ENCODE measurements at regions not wholly inside any gene's neighbourhood (a gene's known extent, or its start where the extent isn't known, plus 50 kb on each side); places are given as distances from the start of the nearest gene placed in this dataset.

DNA sequence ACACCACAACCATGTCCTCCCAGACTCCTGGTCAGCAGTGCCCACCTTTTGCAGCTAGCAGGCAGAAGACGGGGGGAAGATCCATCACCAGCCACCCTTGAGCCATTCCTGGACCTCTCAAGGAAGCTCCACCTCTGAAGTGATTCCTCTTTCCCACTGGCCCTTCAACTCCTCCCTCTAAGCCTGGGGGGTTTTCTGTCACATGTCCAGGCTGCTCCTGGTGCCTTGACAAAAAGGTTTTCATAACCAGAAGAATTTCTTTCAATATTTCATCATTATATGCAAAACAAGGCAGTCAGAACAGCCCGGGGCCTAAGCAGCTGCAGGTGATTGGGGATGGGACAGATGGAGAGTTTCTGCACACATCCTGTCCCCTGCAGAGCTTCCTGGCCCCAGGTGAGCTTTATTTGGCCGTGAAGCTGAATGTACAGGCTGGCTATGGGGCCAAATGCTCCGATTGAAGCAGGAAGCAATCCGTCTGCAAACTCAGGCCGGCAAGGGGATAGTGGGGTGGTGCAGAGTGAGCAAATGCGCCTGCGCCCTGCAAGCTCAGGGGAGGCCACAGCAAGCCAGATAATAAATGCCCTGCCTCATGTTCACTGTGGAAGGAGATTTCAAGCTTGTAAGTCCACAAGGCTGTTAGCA, 173.5 kb downstream of the C5orf15 start:
- DNase-seq: no peak

DNA sequence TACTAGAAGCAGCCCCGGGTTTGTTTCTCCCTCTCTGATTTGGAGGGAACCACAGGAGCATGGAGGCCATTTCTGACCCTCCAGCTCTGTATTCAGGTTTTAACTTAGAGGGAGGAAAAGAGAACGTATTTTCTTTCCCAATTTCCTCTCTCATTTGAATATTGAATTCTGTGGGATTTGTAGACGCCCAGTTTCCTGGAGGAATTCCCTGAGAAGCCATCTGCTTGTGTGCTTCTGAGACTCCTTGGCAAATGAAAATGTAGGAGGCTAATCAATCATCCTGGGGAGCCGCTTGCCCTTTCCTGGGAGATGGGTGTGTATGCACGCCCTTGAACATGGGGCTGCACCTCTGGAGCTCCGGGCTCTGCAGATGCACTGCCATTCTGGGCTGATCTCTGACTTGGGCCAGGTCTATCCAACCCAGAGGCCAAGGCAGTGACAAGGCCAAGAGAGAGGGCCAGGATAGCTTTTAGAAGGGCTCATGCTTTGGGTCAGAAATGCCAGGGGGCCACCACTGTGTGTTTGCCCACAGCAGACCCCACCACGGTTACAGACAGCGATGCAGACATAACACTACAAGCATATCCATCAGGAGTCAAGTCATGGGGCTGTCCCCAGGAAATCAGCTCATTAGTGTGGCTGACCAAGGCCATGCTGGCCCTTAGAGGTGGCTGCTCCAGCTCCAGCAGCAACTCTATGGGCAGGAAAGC, 174.5 kb downstream of the C5orf15 start:
- no peak for DNase-seq

GRCh38 chr5:133792655-133793054, 175.8 kb downstream of the C5orf15 start:
- no peak for DNase-seq

DNA sequence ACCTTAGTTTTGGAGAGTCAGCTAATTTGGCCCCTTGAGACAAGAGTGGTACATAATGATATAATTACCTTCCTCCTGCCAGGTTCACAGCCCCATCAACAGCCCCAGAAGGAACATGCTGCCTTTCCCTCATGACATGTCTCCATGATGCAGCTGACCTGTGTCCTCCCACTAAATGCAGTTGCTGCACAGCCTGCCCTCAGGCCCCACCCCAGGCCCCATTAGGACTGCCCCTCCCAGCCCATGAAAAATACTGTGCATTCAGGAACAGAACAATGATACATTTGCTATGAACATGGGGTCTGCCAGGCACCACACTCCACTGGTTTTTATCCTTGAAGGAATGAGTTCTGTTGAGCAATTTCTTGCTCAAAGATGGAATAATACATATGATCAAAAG, 176.4 kb downstream of the C5orf15 start:
- DNase-seq: no peak

- DNase-seq: no peak
These were observed 177.5 kb downstream of the C5orf15 start for GRCh38 chr5:133790898-133791297.

DNA sequence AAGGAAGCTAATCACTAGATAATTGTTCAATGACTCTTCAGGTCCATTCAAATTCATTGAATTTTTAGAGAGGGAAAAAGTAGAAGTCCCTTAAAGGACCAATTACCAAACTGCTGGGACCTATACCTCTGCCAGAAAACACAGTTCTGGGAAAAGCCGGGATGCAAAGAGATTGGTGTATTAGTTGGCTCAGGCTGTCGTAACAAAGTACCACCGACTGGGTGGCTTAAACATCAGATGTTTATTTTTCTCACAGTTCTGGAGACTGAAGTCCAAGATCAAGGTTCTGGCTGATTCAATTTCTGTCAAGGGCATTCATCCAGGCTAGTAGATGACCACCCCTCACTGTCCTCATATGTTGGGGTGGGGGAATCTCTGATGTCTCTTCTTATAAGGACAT, 177.1 kb upstream of the FSTL4 start:
- DNase-seq: no peak

GRCh38 chr5:133788121-133788520, 175.8 kb upstream of the FSTL4 start:
- DNase-seq: no peak

DNA sequence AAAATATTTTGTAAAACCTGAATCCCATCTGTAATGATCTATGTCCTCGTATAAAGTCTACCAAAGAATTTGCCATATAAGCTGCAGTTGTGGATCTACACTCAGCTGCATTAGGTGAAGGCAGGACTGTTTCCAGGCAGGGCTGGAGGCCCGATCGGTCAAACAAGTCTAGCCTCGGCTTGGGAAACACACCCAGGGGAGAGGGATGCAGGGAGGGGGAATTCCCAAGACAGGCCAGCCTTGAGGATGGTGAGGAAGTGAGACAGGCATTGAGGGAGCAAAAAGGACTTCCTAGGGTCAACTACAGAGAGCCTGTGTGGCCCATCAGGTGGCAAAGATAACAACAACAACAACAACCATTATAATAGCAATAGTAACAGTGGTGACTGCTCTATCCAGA, 174.1 kb upstream of the FSTL4 start:
- DNase-seq: no peak

DNA sequence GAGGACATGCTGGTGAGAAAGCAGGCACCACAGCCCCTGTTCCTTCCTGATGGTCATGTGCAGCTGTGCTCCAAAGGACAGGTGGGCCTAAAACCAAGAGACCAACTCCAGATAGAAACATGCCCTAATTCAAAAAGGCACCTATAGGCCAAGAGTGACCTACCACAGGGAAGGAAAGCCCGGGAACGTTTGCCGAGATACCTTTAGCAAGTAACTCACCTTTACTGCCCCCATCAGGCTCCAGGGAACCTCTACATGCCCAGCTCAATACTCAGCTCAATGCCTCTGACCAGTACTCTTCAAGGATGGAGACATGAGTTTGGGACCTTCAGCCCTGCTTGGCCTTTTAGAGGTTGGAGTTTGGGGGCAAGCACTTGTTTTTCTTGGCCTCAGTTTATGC, 172.8 kb upstream of the FSTL4 start:
- DNase-seq: no peak

DNA sequence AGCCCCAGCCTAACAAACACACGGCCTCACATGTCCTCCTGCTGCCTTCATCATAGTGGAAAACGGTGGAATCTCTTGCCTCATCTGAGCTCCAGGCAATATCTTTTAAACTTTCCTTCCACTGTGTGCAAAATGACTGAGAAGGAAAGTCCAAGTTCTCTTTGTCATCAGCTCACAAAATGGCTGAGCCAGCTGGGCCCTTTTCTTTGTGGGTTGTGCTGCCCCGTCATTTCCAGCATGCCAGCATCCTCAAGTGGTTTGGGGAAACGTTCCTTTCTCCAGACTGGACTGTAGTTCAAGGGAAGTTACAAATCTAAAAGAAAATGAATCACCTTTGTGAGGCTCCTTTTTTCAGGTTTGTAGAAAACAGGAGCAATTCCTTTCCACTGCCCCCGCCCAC, 171.1 kb upstream of the FSTL4 start:
- DNase-seq: no peak

DNA sequence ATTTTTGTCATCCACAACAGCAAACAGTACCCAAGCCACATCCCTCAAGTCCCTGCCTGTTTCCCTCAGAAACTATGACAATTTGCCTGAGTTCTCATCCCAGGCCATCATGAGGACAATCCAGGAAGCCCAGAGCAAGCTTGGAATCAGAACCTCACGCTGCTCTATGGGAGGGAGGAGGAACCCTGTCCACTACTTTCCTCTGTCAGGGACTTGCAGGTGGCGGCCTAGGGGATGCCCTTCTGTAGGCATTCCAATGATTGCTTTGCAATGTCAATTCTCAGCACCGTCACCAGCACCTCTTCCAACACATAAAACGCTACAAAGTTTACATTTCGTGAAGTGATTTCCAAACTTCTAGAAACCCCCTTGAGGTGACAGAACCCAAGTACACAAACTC, 170.4 kb upstream of the FSTL4 start:
- no peak for DNase-seq

DNA sequence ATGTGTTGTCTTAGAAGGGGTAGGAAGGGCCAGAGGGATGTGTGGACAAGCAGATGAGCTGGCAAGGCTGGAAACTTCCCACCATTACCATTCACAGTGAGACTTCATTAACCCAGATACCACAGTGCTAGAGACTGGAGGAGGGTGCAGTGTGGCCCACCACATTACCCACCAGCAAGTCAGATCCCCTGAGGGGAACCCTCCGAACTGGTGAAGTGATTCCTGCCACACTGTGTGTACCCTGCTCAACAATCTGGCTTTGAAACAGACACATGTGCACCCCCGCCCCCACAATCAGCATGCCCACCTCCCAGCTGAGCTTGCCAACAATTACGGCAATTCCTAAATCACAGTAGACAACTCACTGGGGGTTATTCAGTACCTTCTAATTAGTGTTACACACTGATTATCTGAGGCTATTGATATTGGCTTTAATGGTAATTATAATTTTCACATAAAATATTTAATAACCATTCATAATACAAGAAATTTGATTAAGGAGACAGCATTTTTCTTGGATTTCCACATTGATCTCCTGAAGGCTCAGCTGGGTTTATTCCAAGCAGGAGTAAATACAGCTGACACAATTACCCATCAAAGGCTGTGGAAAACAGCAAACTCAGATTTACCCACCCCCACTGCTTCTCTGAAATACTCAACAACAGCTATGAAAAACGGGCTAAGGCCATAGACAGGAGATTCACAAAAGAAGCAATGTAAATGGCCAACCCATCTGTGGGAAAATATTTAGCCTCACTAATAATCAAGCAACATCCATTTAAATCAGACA, 169.3 kb upstream of the FSTL4 start:
- no peak for DNase-seq

DNA sequence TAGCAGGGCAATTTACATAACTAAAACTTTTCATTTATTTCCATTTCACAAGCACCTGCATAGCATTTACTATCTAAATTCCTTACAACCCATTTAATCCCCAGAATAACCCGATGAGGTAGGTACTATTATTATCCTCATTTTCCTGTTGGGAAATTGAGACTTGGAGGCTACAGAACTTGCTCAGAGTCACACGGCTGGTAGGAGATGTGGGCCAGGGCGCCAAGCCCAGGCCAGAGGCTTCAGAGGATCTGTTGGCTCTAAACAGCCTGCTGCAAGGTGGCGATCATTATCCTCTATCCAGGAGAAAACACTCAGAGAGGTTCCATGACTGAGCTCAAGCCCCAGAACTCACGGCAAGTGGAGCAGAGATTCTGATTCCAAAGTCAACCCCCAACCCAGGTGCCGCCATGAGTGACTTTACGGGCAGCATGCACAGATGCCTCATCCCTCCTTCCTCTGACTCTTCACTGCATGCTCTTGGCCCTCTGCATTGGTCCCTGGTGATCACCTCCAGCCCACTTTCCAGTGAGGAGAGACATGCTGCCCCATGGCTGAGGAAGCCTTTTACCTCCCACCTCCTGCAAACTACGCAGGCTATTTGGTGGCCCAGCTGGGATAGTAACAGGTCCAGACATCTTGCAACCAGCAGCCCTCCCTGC, 168.4 kb upstream of the FSTL4 start:
- no peak for DNase-seq

DNA sequence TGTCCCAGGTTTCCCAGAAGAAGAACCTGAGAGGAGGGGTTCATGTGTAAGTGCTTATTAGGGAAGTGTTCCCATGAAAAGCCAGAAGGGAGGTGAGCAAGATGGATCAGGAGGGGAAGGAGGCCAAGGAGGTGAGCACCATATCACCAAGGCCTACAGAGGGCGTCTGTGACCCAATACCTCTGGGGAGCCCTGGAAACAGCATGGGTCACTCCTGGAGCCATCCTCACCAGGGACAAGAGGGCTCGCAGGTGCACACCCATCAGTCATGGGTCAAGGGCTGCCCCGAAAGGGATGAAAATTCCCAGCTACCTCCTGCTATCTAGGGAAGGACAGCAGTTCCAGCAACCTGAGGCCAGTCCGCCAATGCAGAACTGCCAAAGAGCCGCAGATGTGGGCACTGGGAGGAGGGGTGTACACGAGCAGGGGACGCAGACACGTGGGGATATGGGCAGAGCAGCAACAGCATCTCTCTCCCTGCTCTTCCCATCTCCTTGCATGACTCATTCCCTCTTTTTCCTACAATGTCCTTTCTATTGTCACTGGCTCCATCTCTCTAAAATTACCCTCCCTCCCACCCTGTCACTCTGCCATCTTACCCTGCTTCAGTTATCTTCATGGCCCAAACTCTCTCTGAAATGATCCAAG, 167.6 kb upstream of the FSTL4 start:
- DNase-seq: no peak

DNA sequence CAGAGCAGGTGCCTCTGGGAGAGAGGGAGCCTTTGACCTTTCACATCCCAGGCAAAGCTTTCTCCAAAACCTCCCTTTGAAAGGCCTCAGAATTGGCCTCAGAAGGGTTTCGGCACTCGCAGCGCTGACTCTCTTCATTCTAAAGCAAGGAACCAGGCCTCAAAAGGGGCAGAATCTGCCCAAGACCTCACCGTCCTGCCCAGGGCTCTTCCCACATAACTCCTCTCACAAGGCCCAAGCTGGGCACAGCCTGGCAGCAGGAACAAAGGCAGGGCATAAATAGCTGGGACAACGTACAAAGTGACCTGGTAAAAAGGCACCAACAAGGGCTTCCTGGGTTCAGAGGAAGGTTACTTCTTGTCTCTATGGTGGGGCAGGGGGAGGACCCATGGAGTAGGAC, 166.3 kb upstream of the FSTL4 start:
- no peak for DNase-seq

DNA sequence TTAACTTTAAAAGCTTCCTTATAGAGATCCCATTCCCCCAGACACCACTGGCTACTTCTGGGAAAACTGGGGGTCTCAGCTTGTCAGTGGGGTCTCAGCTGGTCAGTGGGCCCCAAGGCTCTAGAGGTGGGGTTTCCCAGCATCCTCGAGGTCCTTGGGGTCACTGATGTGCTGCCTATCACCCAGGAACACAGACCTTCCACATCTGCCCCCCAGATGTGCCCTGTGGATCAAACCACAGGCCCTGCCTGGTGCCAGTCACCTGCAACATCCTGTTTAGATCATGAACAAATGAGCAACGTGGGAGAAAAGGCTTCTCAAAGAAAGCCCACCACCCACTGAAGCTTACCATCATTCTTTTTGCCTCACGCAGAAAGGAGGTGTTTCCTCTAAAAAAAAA, 165.6 kb upstream of the FSTL4 start:
- DNase-seq: no peak

DNA sequence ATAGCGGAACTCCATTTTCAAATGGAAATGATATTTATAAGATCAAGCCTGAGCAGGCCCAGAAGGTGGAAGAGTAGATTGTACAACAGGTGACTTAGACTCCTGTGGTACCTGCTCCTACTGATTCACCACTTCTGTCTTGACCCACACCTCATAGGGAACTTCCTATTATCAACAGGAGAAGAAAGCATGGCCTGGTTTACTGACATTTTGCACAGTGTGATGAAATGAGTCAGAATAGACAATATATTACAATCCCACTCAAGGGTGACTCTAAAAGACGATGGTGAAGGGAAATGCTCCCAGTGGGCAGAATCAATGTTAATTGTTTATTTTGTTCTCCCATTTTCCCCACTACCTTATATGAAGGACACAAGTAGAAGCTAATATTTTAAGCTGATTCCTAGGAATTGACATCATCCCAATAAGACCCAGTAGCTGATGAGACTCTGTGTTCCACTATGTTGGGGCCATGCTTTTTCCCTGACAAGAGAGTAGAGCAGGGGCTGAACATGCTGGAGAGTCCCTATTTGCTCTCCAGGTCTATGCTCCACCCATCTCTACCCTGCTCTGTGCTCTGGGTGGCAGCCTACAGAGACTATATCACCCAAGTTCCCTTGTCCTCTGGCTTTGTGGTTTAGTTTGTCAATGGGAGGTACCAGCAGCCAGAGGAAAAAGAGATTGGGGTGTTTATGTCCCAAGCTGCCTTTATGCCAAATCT, 163.4 kb upstream of the FSTL4 start:
- DNase-seq: no peak

DNA sequence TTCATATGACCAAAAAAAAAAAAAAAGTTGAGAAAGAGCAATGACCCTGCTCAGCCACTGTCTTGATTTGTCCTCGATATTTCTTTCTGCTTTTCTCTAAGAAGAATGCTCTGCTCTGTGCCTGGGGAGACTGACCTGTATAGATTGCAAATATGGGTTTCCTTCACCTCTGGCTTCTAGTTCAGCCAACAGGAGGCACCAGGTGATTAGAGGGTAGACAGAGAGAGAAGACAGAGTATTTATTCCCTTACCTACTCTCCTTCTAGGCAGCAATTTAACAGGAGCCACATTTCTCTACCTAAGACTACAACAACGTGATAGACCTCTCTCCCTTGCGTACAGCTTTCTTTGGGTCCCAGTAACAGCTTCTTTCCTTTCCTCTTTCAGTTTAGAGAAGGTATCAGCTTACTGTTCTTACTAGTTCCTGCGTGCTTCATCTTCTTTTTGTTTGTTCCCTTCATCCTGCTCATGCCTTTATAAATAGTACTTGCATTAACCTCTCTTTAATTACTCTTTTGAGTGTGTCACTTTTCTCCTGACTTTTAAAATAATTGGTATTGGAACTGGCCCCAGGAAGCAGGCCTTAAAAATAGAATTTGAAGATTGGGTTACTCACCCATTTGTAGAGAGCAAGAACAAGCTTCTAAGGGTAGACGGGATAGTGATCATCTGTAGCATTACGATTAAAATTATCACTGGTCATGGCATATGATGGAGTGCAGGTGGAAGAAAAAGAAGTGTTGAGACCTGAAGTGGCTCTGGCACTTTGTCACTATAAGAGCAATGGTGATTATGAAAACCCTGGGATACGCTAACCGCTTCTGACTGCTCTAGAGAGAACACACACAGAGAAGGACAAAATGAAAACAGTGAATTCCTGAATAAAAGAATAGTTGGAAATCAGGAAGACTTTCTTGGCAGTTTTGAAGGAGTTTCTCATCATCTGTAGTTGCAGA, 161.2 kb upstream of the FSTL4 start:
- DNase-seq: no peak

DNA sequence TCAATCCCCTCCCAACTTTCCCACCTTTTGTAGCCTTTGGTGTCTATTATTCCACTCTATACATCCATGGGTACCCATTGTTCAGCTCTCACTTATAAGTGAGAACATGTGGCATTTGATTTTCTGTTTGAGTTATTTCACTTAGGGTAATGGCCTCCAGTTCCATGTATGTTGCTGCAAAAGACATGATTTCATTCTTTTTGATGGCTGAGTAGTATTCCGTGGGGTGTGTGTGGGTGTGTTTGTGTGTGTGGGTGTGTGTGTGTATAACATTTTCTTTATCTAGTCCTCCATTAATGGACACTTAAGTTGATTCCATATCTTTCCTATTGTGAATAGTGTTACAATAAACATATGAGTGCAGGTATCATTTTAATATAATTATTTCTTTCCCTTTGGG, 157.5 kb upstream of the FSTL4 start:
- DNase-seq: no peak

GRCh38 chr5:133763744-133764143, 151.4 kb upstream of the FSTL4 start:
- DNase-seq: no peak

DNA sequence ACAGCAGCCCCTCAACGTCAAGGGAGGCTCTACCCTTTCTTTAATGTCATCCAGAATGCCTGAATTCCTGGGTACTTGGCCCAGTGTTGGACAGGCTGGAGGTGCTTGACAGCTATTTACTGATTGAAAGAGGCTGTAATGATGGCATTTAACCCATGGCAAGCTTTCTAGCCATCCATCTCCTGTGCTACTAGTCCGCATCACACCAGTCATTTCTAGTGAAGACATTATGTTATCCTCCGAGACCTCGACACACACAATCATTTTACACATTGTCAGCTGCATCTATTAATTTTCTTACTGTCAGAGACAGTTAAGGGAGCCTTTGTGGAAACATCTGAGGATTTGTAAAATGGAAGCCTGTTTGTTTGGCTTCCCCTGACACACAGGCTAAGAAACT, 149.3 kb upstream of the FSTL4 start:
- no peak for DNase-seq
